Spleen (tissue), 7 donors: ENCODE measurements at regions not wholly inside any gene's neighbourhood (a gene's known extent, or its start where the extent isn't known, plus 50 kb on each side); places are given as distances from the start of the nearest gene placed in this dataset.

ENCODE experiments used
- POLR2A ChIP-seq, 3 donors: fragments of 450-650 bp; IDR thresholded peaks; one replicate each; pipeline ENCODE4 v1.5.1; 2017; ENCODE audit warnings: antibody characterized with exemption in 3 of 3, mild to moderate bottlenecking in 1 of 3
- TF ChIP-seq, protein P1 (sequence below), 11 experiments: fragments of 200-600 bp in 7 of 11; fragments of 450-650 bp in 4 of 11; sonication (generic) in 4 of 11; IDR thresholded peaks in 8 of 11; conservative IDR thresholded peaks in 3 of 11; 1 replicate in 7 of 11; 2 replicates in 4 of 11; pipeline versions ENCODE4 v1.4.0 to v1.8.0; 2016 to 2021; ENCODE audit warnings: antibody characterized with exemption in 11 of 11, inconsistent platforms in 4 of 11, mild to moderate bottlenecking in 1 of 11
- donor health status: DM: no; HTN: no; CAD: no; lungs with moderate emphysema.
- donor health status: DM: no; HTN: no; CAD: no.
- donor health status: DM: no; HTN: no; CAD: no.

DNA sequence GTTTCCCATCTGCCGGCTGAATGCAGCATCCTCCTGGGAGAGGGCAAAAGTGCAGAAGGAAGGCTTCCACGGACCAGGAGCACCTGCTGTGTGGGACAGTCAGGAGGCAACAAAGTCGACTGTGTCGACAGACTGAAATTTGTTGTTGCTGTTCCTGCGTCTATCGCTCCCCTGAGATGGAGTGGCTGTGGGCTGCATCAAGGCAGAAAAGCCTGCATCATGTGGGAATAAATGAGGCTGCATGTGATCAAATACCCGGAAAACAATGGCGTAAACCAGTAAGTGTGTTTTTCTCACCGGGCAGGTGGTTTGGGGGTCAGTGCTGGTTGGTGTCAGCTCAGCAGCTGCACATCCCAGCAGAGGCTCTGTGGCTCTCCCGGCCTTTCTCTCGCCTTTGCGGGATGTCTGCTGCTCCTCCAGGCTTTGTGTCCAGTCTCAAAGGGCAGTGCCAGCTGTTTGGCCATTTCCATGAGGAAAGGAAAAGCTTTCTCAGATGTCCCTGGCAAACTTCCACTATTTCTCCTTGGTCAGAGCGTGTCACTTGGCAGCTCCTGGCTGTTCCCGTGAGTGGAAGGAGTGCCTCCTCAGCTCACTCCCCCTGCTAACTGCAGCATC lies 262.4 kb downstream of the NDUFA10 start:
- TF ChIP-seq POLR2A (IDR thresholded peaks at IDR 0.05): no peak
- TF ChIP-seq, protein P1, sequence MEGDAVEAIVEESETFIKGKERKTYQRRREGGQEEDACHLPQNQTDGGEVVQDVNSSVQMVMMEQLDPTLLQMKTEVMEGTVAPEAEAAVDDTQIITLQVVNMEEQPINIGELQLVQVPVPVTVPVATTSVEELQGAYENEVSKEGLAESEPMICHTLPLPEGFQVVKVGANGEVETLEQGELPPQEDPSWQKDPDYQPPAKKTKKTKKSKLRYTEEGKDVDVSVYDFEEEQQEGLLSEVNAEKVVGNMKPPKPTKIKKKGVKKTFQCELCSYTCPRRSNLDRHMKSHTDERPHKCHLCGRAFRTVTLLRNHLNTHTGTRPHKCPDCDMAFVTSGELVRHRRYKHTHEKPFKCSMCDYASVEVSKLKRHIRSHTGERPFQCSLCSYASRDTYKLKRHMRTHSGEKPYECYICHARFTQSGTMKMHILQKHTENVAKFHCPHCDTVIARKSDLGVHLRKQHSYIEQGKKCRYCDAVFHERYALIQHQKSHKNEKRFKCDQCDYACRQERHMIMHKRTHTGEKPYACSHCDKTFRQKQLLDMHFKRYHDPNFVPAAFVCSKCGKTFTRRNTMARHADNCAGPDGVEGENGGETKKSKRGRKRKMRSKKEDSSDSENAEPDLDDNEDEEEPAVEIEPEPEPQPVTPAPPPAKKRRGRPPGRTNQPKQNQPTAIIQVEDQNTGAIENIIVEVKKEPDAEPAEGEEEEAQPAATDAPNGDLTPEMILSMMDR (IDR thresholded peaks at IDR 0.05 in 8 of 11, conservative IDR thresholded peaks at IDR 0.05 in 3 of 11): no peak
